GM15510 (cell line): ENCODE measurements at regions not wholly inside any gene's neighbourhood (a gene's known extent, or its start where the extent isn't known, plus 50 kb on each side); places are given as distances from the start of the nearest gene placed in this dataset.

ENCODE experiments used
- POLR2A ChIP-seq: IDR thresholded peaks from 3 replicates; pipeline ENCODE4 v1.6.1; 2011; ENCODE audit warnings: borderline replicate concordance; ENCODE audit not compliant: insufficient read length; ENCODE audit errors: extremely low read depth

DNA sequence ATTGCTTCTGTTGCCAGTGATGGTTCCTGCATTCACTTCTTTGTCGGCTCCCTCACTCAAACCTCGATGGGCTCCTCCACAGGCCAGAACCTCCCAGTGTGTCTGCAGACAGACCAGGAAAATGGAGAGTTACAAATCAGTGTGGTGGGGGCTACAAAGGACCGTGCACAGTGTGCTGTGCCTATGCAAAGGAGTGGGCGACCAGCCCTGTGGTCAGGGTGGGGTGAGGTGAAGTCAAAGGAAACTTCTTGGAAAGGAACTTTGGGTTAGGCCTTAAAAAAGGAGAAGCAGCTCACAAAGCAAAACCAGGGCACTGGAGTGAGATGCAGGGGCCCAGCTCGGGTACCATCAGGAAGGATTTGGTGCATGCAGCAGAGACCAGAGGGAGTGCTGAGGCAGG is 304.3 kb upstream of the ZMIZ1 start:
- TF ChIP-seq POLR2A: no peak

DNA sequence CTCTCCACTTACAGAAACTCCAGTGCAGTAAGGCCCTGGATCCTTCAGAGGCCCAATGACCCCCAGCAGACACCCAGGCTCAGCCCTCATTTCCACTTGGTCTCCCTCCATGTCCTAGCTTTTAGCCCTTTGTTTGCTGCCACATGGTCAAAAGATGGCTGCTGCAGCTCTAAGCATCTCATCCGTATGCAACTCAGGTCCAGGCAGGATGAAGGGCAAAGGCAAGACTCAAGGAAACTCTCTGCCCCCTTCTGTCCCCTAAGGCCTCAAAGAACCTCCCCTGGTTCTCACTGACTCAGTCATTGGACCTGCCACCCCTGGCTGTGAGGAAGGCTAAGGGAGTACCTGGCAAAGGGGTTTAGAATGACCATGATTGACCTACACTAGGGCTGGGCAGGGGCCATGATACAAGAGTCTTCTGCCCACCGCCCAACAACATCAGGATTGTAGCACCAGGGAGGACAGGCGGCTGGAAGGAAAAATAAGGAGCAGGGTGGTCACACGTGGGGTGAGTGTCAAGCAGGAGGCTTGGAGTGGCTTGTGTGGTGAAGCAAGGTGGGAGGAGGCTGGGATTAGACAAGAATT is 303.8 kb upstream of the ZMIZ1 start:
- no peak for TF ChIP-seq POLR2A

DNA sequence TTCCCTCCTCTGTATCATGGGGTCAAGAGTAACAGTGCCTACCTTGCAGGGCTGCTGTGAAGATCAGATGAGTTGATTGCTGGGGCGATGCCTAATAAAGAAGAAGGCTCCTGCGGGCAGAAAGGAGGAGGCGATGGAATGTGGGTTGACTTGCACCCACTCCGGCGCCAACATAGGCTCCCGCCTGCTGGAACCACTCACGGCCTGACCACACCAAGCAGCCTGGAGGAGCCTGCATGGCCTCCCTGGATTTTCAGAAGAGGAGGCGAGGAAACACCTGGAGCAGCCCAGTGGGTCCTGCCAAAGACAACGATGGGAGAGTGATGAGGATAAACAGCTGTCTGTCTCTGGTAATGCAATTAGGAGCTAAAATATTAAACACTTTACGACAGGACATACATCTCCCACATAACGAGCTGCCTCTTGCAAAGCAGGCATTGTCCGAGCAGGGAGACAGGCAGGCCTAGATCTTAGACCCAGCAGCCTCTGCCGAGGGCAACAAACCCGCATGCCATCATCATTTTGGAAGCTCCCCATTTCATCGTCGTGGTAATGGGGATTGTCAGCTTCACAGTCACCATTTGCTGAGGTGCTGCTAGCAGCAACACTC is 302.9 kb upstream of the ZMIZ1 start:
- no peak for TF ChIP-seq POLR2A

DNA sequence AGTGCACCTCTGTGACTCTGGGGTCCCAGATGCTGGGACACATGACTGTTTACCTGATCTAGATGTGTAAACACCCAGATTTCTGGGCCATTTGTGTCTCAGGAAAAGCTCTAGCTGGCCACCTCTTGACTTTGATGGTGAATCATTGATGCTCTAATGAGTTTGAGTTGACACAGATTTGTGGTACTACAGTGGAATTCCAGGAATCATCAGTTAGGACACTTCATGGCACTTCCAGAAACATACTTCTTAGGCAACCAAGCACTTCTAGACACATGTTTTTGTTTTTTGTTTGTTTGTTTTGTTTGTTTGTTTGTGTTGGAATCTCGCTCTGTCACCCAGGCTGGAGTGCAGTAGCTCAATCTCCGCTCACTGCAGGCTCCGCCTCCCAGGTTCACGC is 302.2 kb upstream of the ZMIZ1 start:
- TF ChIP-seq POLR2A: no peak

DNA sequence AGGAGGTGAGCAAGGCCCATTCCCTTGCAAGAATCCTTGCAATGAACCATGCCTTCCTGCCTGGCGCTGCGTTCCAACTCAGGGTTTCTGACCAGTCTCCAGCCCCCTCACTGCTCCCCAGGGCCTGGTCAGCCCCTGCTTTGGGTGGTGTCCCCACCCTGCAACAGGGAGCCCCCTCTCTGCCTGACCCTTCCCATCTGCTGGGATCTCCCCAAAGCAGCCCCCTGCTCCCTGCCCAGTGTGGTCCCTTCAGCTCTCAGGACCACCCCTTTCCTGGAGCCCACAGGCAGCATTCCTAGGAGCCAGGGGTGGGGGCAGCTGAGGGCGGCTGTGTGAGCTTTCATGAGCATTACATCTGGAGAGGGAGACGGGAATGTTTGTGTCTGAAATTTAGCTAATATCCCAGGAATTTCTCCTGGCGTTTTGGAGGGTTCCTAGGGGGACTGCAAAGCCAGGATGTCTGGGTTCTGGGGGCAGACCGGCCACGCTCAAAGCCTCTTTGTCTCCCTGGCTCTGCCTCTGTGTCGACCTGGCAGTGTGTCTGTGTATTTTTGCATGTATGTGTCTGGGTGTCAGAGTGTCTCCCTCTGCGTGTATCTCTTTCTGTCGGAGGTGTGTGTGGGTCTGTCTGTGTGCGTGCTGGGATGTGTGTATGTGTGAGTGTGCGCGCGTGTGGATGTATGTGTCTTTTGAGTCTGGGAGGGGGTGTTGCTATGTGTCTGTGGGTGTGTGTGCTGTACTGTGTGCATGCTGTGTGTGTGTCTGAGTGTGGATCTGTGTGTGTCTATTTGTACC is 300.5 kb upstream of the ZMIZ1 start:
- no peak for TF ChIP-seq POLR2A

DNA sequence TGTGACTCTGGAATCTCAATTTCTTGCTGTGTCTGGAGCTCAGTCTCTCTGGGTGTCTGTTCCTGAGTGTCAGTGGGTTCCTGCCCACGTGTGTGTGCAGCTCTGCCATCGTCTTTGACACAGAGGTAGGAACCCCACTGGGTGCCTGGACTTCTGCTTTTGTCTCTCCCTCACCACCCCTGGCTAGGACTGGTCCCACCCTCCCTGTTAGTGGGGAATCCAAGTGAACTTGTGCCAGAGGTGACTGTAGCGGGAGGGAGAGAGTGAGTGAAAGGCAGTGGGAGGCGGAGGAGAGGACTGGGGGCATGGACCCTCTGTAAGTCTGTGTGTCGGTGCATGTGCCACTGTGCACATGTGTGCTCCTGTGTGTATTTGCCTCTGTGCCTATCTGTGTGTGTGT is 299.9 kb upstream of the ZMIZ1 start:
- no peak for TF ChIP-seq POLR2A

DNA sequence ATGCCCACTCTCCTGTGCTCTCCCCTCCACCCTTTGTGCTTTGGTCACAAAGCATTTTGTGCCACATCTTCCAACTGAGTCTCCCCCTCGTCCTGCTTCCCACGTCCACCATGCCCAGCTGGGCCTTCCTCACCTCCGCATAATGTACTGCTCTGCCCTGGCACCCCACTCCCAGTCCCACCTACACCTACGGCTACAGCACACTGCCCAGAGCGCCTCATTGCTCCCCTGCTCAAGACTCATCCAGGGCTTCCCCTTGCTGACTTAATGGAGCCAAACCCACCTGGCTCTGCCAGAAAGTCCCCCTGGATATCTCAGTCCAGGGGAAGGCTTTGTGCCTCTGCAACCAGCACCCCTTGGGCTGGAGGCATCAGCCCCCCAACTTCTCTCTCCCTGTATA is 299.2 kb upstream of the ZMIZ1 start:
- TF ChIP-seq POLR2A: no peak

DNA sequence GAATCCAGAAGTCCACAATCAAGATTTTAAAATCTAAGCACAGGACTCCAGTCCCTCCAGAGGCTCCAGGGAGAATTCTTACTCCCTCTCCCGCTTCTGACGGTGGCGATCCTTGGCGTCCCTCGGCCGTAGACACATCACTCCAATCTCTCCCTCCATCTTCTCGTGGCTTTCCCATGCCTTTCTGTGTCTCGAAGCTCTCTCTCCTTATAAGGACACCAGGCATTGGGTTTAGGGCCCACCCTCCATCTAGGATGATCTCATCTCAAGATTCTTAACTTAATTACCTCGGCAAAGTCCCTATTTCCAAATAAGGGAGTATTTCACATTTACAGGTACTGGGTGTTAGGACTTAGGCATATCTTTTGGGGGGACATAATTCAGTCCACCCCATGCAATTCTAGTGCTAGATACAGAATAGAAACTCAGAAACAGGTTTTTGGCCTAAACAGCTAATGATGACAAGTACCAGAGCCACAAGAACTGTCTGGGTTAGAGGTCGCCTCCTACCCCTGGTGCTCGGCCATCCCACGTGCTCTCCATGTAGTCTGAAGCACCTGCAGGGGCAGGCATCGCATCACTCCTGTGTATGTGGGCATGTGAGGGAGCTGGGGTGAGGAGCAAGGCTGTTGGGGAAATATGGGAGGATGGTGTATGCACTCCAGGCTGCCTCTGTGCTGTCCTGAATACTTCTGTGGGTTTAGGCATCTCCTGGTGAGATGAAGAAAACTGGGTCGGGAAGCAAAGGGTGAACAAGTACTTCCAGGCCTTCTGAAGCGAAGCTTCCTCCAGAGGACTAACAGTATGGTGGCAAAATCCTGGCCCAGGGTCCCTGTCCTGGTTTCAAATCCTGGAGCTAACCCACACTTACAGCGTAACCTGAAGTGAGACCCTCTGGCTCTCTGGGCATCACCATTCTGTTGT is 298.3 kb upstream of the ZMIZ1 start:
- no peak for TF ChIP-seq POLR2A

DNA sequence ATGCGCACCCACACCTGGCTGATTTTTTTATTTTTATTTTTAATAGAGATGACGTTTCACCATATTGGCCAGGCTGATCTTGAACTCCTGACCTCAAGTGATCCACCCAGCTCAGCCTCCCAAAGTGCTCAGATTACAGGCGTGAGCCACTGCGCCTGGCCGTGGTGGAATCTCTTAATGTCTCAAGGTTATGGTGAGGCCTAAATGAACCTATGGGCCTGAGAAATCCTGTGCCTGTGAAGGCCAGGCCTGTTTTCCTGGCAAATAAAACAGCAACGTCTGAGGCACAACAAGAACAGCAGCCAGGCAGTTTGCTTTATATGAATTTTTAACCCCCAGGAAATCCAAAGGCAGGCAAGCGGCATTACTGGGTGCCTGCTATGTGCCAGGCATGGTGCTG is 297.5 kb upstream of the ZMIZ1 start:
- no peak for TF ChIP-seq POLR2A

DNA sequence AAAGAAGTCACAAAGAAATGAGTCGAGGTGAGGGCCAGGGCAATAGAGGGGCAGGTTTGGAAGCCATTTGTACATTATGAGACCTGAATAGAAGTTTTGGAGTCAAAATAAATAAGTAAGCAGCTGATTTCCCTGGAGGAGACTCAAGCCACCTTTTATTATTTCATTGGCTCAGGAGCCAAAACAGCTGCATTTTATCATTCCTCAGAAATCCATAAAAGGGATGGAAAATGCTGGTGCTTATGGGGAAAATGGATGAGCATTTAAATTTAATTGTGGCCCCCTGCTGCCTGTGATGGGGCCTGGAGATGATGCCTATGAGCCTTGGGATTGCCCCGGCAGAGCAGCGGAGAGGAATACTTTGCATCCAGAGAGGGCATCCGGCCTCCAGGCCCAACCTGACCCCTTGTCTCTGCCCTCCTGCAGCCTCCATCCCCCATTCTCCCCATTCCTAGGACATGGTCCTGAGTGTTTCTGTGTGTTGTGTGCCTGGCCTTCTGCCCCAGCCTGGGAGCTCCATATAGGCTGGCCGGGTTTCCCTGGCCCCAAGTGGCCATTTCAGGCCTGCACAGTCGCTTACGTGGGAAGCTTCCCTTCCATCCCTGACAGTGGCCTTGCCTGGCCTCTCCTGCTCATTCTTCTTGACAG is 296.8 kb upstream of the ZMIZ1 start:
- no peak for TF ChIP-seq POLR2A

DNA sequence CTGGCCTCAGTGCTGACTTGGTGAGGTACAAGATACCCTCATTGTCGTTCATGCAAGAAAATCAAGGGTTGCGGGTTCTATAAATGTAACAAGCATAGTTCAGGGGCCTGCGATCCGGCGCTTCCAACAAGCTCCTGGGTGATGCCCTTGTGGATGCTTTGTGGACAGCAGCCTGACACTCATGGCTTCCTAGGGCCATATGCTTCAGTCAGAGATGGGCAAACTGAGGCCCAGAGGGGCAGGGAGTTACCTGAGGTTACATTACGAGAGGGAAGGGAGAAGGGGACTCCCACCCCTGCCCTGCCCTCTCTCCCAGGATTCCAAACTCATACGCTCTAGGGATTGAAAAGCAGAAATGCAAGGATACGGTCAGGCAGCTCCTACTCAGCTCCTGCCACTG is 296.3 kb upstream of the ZMIZ1 start:
- no peak for TF ChIP-seq POLR2A

DNA sequence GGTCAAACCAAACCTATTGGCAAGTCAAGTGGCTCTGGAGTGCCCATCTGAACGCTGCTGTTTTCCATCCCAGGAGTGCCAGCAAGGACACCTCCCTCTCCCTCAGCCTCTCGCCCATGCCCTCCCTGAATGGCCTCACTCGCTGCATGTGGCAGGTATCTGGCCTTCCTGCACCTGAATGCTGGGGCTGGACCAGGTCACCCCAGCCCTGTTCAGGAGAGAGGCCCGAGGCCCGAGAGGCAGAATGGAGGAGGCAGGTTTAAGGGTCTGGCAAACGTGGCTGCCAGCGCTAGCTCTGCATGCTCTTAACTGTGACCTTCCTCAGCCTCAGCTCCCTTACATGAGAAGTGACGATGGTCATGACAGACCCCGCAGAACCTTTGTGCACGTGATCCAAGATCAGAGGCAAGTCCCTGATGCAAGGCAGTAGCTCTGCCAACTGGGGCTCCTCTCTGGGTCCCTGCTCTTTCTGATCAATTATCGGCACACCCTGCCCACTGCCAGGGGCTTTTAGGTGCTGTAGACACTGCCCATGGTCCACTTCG is 295.7 kb upstream of the ZMIZ1 start:
- no peak for TF ChIP-seq POLR2A

DNA sequence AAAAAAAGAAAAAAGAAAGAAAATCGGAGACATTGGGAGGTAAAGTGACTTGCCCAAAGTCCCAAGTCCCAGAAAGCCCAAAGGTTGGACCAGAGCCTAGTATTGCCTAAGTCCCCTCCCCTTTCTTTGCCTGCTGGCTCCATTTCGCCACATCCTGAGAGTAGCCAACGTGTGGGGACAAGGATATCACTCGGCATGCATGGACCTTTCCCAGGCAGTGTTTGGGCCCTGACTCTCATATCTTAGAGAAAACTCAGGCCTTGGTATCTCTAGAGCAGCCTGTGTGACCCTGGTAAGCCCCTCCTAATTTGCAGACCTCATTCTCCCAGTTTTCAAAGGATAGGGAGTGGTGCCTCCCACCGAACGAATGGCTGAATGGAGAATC is 294.2 kb upstream of the ZMIZ1 start:
- no peak for TF ChIP-seq POLR2A

DNA sequence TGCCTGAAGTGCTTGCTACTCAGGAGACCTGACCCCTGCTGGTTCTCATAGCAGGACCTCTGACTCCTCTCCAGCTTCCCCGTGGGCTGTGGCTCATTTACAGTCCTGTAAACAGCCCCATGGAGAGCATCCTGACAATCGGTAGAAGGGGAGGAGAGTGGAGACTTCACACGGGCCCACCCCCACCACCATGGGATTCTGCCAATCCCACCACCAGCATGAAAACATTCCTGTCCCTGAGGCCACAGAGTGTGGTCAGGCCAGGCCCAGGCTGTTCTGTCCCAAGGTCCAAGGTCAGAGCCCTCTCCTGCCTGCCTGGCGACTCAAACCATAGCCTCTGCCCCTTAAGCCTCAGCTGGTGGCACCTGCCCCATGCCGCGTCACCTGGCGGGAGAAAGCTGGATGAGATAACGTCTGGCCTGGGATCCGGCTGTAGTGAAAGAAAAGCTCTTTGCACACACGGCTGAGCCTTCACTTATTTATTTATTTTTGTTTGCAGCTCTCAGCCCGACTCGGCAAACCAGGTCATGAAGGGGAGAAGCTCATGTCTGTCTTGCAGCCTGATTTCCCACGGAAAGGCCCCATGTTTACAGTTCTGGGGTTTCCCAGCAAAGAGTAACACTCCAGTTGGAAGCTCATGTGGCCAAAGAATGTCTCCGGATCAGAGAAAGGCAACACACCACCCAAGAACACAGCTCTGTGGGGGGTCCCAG is 293.6 kb upstream of the ZMIZ1 start:
- TF ChIP-seq POLR2A: no peak
